ENCODE measurements at regions not wholly inside any gene's neighbourhood (a gene's known extent, or its start where the extent isn't known, plus 50 kb on each side); places are given as distances from the start of the nearest gene placed in this dataset.

DNA sequence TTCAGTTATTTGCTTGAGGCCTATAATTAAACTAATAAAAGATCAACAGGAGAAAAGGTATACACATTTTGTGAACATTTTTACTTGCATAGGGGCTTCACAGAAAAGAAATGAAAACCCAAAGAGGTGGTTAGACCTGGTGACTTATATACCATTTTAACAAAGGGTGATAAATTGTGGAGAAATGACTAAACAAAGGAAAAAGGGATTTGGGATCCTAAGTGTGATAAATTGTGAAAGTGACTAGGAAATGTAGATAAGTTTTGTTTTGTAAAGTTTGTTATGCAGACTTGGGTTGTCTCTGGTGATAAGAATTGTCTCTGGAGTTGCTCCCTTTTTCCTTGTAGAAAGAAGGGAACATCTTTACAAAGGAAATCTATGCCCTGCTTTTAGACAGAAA lies 86.1 kb upstream of the ZNF608 start:
- no peak for TF ChIP-seq POLR2A (IDR thresholded peaks at IDR 0.05)
- TF ChIP-seq, protein P1, sequence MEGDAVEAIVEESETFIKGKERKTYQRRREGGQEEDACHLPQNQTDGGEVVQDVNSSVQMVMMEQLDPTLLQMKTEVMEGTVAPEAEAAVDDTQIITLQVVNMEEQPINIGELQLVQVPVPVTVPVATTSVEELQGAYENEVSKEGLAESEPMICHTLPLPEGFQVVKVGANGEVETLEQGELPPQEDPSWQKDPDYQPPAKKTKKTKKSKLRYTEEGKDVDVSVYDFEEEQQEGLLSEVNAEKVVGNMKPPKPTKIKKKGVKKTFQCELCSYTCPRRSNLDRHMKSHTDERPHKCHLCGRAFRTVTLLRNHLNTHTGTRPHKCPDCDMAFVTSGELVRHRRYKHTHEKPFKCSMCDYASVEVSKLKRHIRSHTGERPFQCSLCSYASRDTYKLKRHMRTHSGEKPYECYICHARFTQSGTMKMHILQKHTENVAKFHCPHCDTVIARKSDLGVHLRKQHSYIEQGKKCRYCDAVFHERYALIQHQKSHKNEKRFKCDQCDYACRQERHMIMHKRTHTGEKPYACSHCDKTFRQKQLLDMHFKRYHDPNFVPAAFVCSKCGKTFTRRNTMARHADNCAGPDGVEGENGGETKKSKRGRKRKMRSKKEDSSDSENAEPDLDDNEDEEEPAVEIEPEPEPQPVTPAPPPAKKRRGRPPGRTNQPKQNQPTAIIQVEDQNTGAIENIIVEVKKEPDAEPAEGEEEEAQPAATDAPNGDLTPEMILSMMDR (IDR thresholded peaks at IDR 0.05), result no peak
